HCT116 (cell line): ENCODE measurements at regions not wholly inside any gene's neighbourhood (a gene's known extent, or its start where the extent isn't known, plus 50 kb on each side); places are given as distances from the start of the nearest gene placed in this dataset.

Experiments
- ATAC-seq: fragments of 200-7000 bp; cut with Tn5 transposase; 2 replicates; pipeline ENCODE4 v1.9.1; 2020; ENCODE audit warnings: mild to moderate bottlenecking, moderate library complexity
- BruUV-seq: library from RNA; stranded (reverse); fragments of 400-500 nt; replicated peaks from 2 replicates; lab custom pipeline; 2021; lab: Mats Ljungman, UMichigan
- CTCF ChIA-PET: fragments of 300-600 bp; sonication (Branson Sonifier 250); formaldehyde crosslinking; loops from one replicate; lab custom pipeline; 2021; ENCODE audit warnings: antibody characterized with exemption; lab: Charles Lee
- POLR2A ChIA-PET: fragments of 300-600, 350-600 bp; sonication (Branson Sonifier 250); formaldehyde crosslinking; loops from one replicate; lab custom pipeline; 2021; ENCODE audit warnings: antibody characterized with exemption; lab: Charles Lee
- RAD21 ChIA-PET, 2 experiments: fragments of 300-600 bp; sonication (Branson Sonifier 250); formaldehyde crosslinking; loops; one replicate each; lab custom pipeline; 2023; ENCODE audit warnings: low total read pairs in 2 of 2; ENCODE audit not compliant: uncharacterized antibody in 2 of 2, unreplicated experiment in 2 of 2, low non-redundant PET in 1 of 2; lab: Charles Lee
- DNase-seq: peaks from one replicate; pipeline ENCODE4 v3.0.0-alpha.2; 2010; ENCODE audit warnings: low read depth, low spot score
- H2AFZ ChIP-seq: fragments of 200-600 bp; shearing (Covaris generic), sonication (generic); 2 replicates; pipeline ENCODE4 v1.6.1; 2017; ENCODE audit warnings: low read depth, mixed run types, mixed read lengths, antibody characterized with exemption, low read length; ENCODE audit not compliant: poor library complexity, severe bottlenecking
- H3K27ac ChIP-seq: 2 replicates; pipeline ENCODE4 v1.5.1; 2012; ENCODE audit warnings: low read depth, low read length
- H3K27me3 ChIP-seq: fragments of 200-600 bp; sonication (generic); 2 replicates; pipeline ENCODE4 v1.6.1; 2016; ENCODE audit warnings: mixed run types, low read length, mixed read lengths; ENCODE audit not compliant: insufficient read depth
- H3K36me3 ChIP-seq, 2 experiments: fragments of 200-500 bp in 1 of 2; fragments of 200-600 bp in 1 of 2; sonication (Bioruptor generic) in 1 of 2; sonication (generic) in 1 of 2; 2 replicates each; pipeline versions ENCODE4 v1.5.1 to v1.6.1; 2014 to 2016; ENCODE audit warnings: low read length in 2 of 2, inconsistent platforms in 1 of 2, mixed read lengths in 1 of 2, mixed run types in 1 of 2; ENCODE audit not compliant: insufficient read depth in 2 of 2, control insufficient read depth in 1 of 2
- H3K4me1 ChIP-seq, 2 experiments: fragments of 200-600 bp in 1 of 2; sonication (generic) in 1 of 2; 2 replicates each; pipeline versions ENCODE4 v1.5.1 to v1.6.1; 2012 to 2017; ENCODE audit warnings: low read length in 2 of 2, inconsistent platforms in 1 of 2, mild to moderate bottlenecking in 1 of 2, mixed read lengths in 1 of 2, mixed run types in 1 of 2, moderate library complexity in 1 of 2; ENCODE audit not compliant: insufficient read depth in 2 of 2, control insufficient read depth in 1 of 2
- H3K4me2 ChIP-seq: fragments of 200-600 bp; sonication (generic); 2 replicates; pipeline ENCODE4 v1.6.1; 2017; ENCODE audit warnings: mixed run types, low read length, mixed read lengths
- H3K4me3 ChIP-seq, 2 experiments: fragments of 200-600 bp in 1 of 2; sonication (generic) in 1 of 2; replicated peaks in 1 of 2; 2 replicates each; pipeline ENCODE4 v1.5.1; 2011 to 2016; ENCODE audit warnings: low read length in 2 of 2, control low read depth in 1 of 2, low read depth in 1 of 2, mild to moderate bottlenecking in 1 of 2, mixed read lengths in 1 of 2, mixed run types in 1 of 2
- H3K79me2 ChIP-seq: fragments of 200-600 bp; sonication (generic); 2 replicates; pipeline ENCODE4 v1.6.1; 2017; ENCODE audit warnings: mild to moderate bottlenecking, mixed run types, low read length, moderate library complexity, mixed read lengths; ENCODE audit not compliant: insufficient read depth
- H3K9ac ChIP-seq: fragments of 200-600 bp; sonication (generic); 2 replicates; pipeline ENCODE4 v1.6.1; 2016; ENCODE audit warnings: low read length, mixed read lengths
- H3K9me2 ChIP-seq: fragments of 200-600 bp; sonication (generic), shearing (Covaris generic); 2 replicates; pipeline ENCODE4 v1.6.1; 2017; ENCODE audit warnings: mixed run types, mild to moderate bottlenecking, moderate library complexity; ENCODE audit not compliant: insufficient read depth
- H3K9me3 ChIP-seq, 2 experiments: fragments of 200-500 bp in 1 of 2; fragments of 200-600 bp in 1 of 2; sonication (Bioruptor generic) in 1 of 2; sonication (generic) in 1 of 2; 2 replicates each; pipeline ENCODE4 v1.6.1; 2014 to 2017; ENCODE audit warnings: low read length in 2 of 2, mixed read lengths in 2 of 2, inconsistent platforms in 1 of 2, low read depth in 1 of 2, mild to moderate bottlenecking in 1 of 2, mixed run types in 1 of 2, moderate library complexity in 1 of 2; ENCODE audit not compliant: control insufficient read depth in 1 of 2, insufficient read depth in 1 of 2
- H4K20me1 ChIP-seq: fragments of 200-600 bp; sonication (generic), shearing (Covaris generic); 2 replicates; pipeline ENCODE4 v1.6.1; 2017; ENCODE audit warnings: mixed run types, mild to moderate bottlenecking, moderate library complexity; ENCODE audit not compliant: insufficient read depth
- ATF3 ChIP-seq: IDR thresholded peaks from 2 replicates; pipeline ENCODE4 v1.6.1; 2012
- CBX3 ChIP-seq: IDR thresholded peaks from 2 replicates; pipeline ENCODE4 v1.6.1; 2012; ENCODE audit warnings: low read depth
- ELF1 ChIP-seq: IDR thresholded peaks from 2 replicates; pipeline ENCODE4 v1.6.1; 2012; ENCODE audit warnings: low read depth, borderline replicate concordance
- EZH2 ChIP-seq: fragments of 200-600 bp; sonication (generic); IDR thresholded peaks from 2 replicates; pipeline ENCODE4 v1.6.1; 2017; ENCODE audit warnings: antibody characterized with exemption, mixed run types
- FOSL1 ChIP-seq: IDR thresholded peaks from 2 replicates; pipeline ENCODE4 v1.6.1; 2012; ENCODE audit warnings: low read depth
- POLR2AphosphoS5 ChIP-seq: IDR thresholded peaks from 2 replicates; pipeline ENCODE4 v1.6.1; 2011; ENCODE audit warnings: mild to moderate bottlenecking, low read depth, low read length, moderate library complexity
- RAD21 ChIP-seq: IDR thresholded peaks from 2 replicates; pipeline ENCODE4 v1.6.1; 2012; ENCODE audit warnings: low read depth, mild to moderate bottlenecking
- REST ChIP-seq: IDR thresholded peaks from 2 replicates; pipeline ENCODE4 v1.6.1; 2012; ENCODE audit warnings: low read depth
- SIN3A ChIP-seq: IDR thresholded peaks from 2 replicates; pipeline ENCODE4 v1.6.1; 2012; ENCODE audit warnings: low read depth
- SRF ChIP-seq: IDR thresholded peaks from 2 replicates; pipeline ENCODE4 v1.6.1; 2012; ENCODE audit warnings: low read depth
- TCF7L2 ChIP-seq: IDR thresholded peaks from 2 replicates; pipeline ENCODE4 v1.7.0; 2011; ENCODE audit warnings: borderline replicate concordance, inconsistent platforms; ENCODE audit not compliant: insufficient read depth, insufficient read length; ENCODE audit errors: extremely low read depth
- intact Hi-C: fragments of 100-400 bp; cut with micrococcal nuclease; formaldehyde crosslinking; loops from 2 replicates; pipeline ENCODE4 v1.10.0; 2022
- TF ChIP-seq, protein P1 (sequence below): IDR thresholded peaks from 2 replicates; pipeline ENCODE4 v1.6.1; 2012
- TF ChIP-seq, protein P2 (sequence below): IDR thresholded peaks from 2 replicates; pipeline ENCODE4 v1.6.1; 2011; ENCODE audit warnings: mild to moderate bottlenecking, low read length, moderate library complexity; ENCODE audit not compliant: insufficient replicate concordance; ENCODE audit errors: extremely low read depth

- POLR2A ChIA-PET = no interaction called here
- Histone ChIP-seq H4K20me1 (no peaks in the 10 kb centered on the region), H2AFZ (no peak overlapping the region), H3K36me3 (no peaks in the 10 kb centered on the region), H3K27me3 (no peaks in the 10 kb centered on the region), H3K9me3 (peaks cover 4 to 6% of the 10 kb centered on the region in 2 experiments; a peak in 2 of 4 replicates), H3K9ac (no peak overlapping the region), H3K9me2 (no peaks in the 10 kb centered on the region), H3K27ac (no peak overlapping the region), H3K4me1 (no peaks in the 10 kb centered on the region), H3K4me3 (no peak overlapping the region), H3K79me2 (no peaks in the 10 kb centered on the region), H3K4me2 (no peak overlapping the region)
- TF ChIP-seq CBX3 (no peak), ATF3 (no peak), TCF7L2 (no peak), POLR2AphosphoS5 (no peak), RAD21 (no peak), REST (no peak), SRF (no peak), ELF1 (no peak), FOSL1 (no peak), SIN3A (no peak), EZH2 (no peak)
- TF ChIP-seq, protein P1, sequence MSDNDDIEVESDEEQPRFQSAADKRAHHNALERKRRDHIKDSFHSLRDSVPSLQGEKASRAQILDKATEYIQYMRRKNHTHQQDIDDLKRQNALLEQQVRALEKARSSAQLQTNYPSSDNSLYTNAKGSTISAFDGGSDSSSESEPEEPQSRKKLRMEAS = no peak
- TF ChIP-seq, protein P2, sequence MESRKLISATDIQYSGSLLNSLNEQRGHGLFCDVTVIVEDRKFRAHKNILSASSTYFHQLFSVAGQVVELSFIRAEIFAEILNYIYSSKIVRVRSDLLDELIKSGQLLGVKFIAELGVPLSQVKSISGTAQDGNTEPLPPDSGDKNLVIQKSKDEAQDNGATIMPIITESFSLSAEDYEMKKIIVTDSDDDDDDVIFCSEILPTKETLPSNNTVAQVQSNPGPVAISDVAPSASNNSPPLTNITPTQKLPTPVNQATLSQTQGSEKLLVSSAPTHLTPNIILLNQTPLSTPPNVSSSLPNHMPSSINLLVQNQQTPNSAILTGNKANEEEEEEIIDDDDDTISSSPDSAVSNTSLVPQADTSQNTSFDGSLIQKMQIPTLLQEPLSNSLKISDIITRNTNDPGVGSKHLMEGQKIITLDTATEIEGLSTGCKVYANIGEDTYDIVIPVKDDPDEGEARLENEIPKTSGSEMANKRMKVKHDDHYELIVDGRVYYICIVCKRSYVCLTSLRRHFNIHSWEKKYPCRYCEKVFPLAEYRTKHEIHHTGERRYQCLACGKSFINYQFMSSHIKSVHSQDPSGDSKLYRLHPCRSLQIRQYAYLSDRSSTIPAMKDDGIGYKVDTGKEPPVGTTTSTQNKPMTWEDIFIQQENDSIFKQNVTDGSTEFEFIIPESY = no peak
- no TSS peak for BruUV-seq
- ATAC-seq (no peak), DNase-seq (no peak)
- intact Hi-C loops = no loop called here
- RAD21 ChIA-PET = no interaction called here
- CTCF ChIA-PET = no interaction called here
Observed at GRCh38 chr2:66748939-66749338, 314.0 kb downstream of the MEIS1 start.
